ENCODE measurements at regions not wholly inside any gene's neighbourhood (a gene's known extent, or its start where the extent isn't known, plus 50 kb on each side); places are given as distances from the start of the nearest gene placed in this dataset.

DNA sequence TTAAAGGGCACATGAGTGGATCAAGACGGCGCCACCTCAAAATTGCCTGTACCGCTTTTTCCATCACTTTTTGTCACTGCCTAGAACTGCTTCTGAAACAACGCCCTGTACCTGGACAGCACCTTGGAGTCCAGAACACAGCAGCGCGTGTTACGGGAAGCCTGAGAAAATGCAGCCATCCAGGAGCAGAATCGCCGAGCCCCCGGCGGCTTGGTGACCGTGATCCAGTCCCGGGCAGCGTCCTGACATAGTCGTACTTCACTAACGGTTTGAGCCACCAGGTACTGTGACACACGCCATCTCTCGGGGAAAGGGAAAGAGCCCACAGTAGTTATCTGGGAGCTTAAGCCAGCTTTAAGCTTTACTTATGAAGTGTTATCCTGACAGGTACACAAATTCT is 168.9 kb upstream of the SALL3 start:
- H3K4me3 ChIP-seq (ENCODE audit: low read depth, low read length), result no peak overlapping the region
- no peaks in the 10 kb centered on the region for H3K4me1 ChIP-seq
- DNase-seq, result no peak
- H3K9me3 ChIP-seq, result no peaks in the 10 kb centered on the region
- H3K27me3 ChIP-seq, result peaks cover 11% of the 10 kb centered on the region
- TF ChIP-seq, protein P1, sequence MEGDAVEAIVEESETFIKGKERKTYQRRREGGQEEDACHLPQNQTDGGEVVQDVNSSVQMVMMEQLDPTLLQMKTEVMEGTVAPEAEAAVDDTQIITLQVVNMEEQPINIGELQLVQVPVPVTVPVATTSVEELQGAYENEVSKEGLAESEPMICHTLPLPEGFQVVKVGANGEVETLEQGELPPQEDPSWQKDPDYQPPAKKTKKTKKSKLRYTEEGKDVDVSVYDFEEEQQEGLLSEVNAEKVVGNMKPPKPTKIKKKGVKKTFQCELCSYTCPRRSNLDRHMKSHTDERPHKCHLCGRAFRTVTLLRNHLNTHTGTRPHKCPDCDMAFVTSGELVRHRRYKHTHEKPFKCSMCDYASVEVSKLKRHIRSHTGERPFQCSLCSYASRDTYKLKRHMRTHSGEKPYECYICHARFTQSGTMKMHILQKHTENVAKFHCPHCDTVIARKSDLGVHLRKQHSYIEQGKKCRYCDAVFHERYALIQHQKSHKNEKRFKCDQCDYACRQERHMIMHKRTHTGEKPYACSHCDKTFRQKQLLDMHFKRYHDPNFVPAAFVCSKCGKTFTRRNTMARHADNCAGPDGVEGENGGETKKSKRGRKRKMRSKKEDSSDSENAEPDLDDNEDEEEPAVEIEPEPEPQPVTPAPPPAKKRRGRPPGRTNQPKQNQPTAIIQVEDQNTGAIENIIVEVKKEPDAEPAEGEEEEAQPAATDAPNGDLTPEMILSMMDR (IDR thresholded peaks at IDR 0.05; ENCODE audit: low read depth, low read length), result no peak
- H3K36me3 ChIP-seq, result no peaks in the 10 kb centered on the region

DNA sequence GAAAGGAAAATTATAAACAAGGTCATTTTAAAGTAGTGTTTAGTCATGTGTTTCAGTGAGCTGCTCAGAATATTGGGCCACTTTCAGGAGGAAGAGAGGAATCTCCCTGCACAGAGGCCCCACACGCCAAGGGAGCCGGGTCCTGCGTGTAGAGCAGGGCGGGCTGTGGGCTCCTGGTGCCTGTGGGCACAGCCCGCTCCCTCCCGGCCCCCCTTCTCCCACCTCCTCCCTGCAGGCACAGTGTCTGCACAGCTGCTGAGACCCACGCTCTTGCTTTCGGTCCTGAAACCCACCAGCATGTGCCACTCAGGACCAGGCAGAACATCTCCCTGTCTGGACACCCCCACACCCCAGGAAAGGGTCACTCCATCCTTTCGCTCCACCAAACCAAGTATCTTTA is 167.6 kb upstream of the SALL3 start:
- Histone ChIP-seq H3K36me3 (no peaks in the 10 kb centered on the region), H3K9me3 (no peaks in the 10 kb centered on the region), H3K4me1 (no peaks in the 10 kb centered on the region), H3K27me3 (peaks cover 11% of the 10 kb centered on the region), H3K4me3 (ENCODE audit: low read depth, low read length) (no peak overlapping the region)
- TF ChIP-seq, protein P1 (IDR thresholded peaks at IDR 0.05; ENCODE audit: low read depth, low read length), result no peak
- no peak for DNase-seq

DNA sequence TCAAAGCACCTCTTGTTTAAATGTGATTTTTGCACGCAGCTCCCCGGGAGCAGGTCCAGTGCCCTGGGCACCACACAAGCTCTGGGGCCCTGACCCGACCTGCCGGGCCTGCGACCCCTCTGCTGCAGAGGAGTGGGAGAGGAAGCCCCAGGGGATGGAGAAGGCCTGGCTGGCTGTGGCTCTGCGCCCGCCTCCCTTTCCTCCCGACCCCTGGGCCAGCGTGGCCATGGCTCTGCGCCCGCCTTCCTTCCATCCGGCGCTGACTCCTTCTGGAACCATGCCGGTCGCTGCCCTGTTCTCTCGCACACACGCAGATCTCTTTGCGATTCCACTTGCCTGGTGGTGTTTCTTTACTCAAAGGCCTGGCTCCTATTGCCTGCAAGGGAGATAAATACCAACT is 166.5 kb upstream of the SALL3 start:
- Histone ChIP-seq H3K36me3 (no peaks in the 10 kb centered on the region), H3K4me1 (no peaks in the 10 kb centered on the region), H3K4me3 (ENCODE audit: low read depth, low read length) (no peak overlapping the region), H3K9me3 (no peaks in the 10 kb centered on the region), H3K27me3 (peaks cover 11% of the 10 kb centered on the region)
- TF ChIP-seq, protein P1 (IDR thresholded peaks at IDR 0.05; ENCODE audit: low read depth, low read length), result no peak
- no peak for DNase-seq

DNA sequence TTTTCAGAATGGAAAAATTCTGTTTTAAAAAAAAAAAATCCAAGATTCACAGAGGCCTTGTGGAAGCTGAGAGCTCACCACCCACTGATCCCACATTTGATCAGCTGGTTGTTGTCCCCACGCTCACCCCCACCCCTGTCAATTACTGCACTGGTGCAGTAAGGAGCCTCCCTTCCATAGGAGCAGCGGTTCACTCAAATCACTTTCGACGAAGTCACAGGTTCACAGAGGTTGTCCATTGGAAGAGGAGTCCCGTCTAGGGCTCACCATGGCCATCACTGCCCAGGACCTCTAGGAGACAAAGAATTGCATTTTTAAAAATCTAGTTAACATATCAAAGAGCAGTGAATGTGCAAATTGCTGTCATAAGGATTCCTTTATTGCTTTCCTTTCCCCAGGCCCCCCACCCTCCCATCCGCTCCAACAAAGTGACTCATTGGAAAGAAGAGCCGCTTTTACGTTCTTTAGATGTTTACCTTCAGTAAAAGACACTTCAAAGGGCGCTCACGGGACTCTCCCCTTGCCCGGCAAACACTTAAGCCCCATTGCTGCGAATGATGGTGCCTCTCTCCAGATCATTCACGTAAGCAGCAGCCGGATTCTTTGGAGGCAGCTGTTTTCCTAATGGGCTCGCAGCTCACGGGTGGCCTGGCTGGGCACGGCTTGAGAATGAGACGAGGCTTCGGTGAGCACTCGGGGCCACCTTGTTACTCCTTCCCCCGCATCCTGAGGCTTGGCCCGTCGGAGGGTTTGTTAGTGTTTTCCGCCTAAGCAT is 165.5 kb upstream of the SALL3 start:
- no peaks in the 10 kb centered on the region for H3K36me3 ChIP-seq
- H3K27me3 ChIP-seq, result peaks cover 11% of the 10 kb centered on the region
- H3K4me1 ChIP-seq, result no peaks in the 10 kb centered on the region
- no peak overlapping the region for H3K4me3 ChIP-seq (ENCODE audit: low read depth, low read length)
- TF ChIP-seq, protein P1 (IDR thresholded peaks at IDR 0.05; ENCODE audit: low read depth, low read length), result no peak
- DNase-seq, result no peak
- no peaks in the 10 kb centered on the region for H3K9me3 ChIP-seq

DNA sequence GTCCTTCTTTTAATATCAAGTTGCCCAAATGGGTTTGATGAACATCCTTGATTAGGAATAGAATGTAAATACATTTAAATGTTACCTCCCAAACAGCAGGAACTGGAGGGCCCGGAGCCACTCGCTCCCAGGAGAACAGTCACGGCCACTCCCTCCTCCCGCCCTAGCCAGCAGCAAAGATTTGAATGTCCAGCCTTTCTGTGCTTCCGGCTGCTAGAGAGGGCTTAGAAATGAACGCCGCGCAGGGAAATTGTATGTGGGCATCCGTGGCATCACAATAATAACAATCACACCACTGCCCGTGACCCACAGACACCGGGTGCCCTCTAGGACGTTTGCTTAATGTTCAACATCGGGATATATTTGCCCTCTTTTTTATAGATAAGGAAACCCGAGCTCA is 164.9 kb upstream of the SALL3 start:
- Histone ChIP-seq H3K9me3 (no peaks in the 10 kb centered on the region), H3K27me3 (peaks cover 11% of the 10 kb centered on the region), H3K36me3 (no peaks in the 10 kb centered on the region), H3K4me1 (no peaks in the 10 kb centered on the region), H3K4me3 (ENCODE audit: low read depth, low read length) (no peak overlapping the region)
- TF ChIP-seq, protein P1 (IDR thresholded peaks at IDR 0.05; ENCODE audit: low read depth, low read length), result no peak
- no peak for DNase-seq

DNA sequence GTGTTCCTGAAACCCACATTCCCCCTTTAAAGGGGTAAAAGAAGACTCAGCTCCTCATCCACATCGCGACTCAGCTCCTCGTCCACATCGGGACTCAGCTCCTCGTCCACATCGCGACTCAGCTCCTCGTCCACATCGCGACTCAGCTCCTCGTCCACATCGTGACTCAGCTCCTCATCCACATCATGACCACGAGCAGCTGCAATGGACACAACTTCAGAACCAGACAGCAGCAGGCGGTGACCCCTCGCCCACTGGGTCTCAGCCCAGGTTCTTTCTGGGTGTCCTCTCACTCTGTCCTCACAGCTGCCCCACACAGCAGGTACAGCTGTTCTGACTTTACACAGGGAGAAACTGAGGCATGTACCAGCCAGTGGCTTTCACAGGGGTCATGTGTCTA is 163.5 kb upstream of the SALL3 start:
- H3K4me3 ChIP-seq (ENCODE audit: low read depth, low read length), result no peak overlapping the region
- H3K4me1 ChIP-seq, result no peaks in the 10 kb centered on the region
- peaks cover 11% of the 10 kb centered on the region for H3K27me3 ChIP-seq
- no peaks in the 10 kb centered on the region for H3K36me3 ChIP-seq
- TF ChIP-seq, protein P1 (IDR thresholded peaks at IDR 0.05; ENCODE audit: low read depth, low read length), result no peak
- no peak for DNase-seq
- no peaks in the 10 kb centered on the region for H3K9me3 ChIP-seq

All from BE2C (cell line).